Neuronal stem cell (in vitro differentiated cells): ENCODE measurements at regions not wholly inside any gene's neighbourhood (a gene's known extent, or its start where the extent isn't known, plus 50 kb on each side); places are given as distances from the start of the nearest gene placed in this dataset.

Experiments used
- DNase-seq: peaks from one replicate; pipeline ENCODE4 v3.0.0-alpha.2; 2013; ENCODE audit warnings: low spot score
- H2AFZ ChIP-seq: one replicate; pipeline ENCODE4 v1.6.1; 2013; ENCODE audit warnings: mild to moderate bottlenecking, low read length, inconsistent platforms
- H2AK5ac ChIP-seq: 2 replicates; pipeline ENCODE4 v1.6.1; 2013; ENCODE audit warnings: low read depth, mild to moderate bottlenecking, inconsistent platforms, low read length, moderate library complexity, mixed read lengths
- H2BK120ac ChIP-seq: 2 replicates; pipeline ENCODE4 v1.6.1; 2013; ENCODE audit warnings: low read depth, mild to moderate bottlenecking, inconsistent platforms, low read length, moderate library complexity, mixed read lengths
- H2BK12ac ChIP-seq: one replicate; pipeline ENCODE4 v1.6.1; 2013; ENCODE audit warnings: low read length, inconsistent platforms
- H2BK15ac ChIP-seq: 2 replicates; pipeline ENCODE4 v1.6.1; 2013; ENCODE audit warnings: mild to moderate bottlenecking, low read length, inconsistent platforms, mixed read lengths
- H2BK5ac ChIP-seq: one replicate; pipeline ENCODE4 v1.6.1; 2013; ENCODE audit warnings: inconsistent platforms, mild to moderate bottlenecking, low read length, moderate library complexity
- H3K14ac ChIP-seq: one replicate; pipeline ENCODE4 v1.6.1; 2013; ENCODE audit warnings: low read length, inconsistent platforms
- H3K18ac ChIP-seq: 2 replicates; pipeline ENCODE4 v1.6.1; 2013; ENCODE audit warnings: low read length, inconsistent platforms
- H3K23ac ChIP-seq: 2 replicates; pipeline ENCODE4 v1.6.1; 2013; ENCODE audit warnings: low read depth, mild to moderate bottlenecking, mixed read lengths, low read length, inconsistent platforms; ENCODE audit not compliant: poor library complexity
- H3K27ac ChIP-seq: replicated peaks from 3 replicates; pipeline ENCODE4 v1.5.1; 2013; ENCODE audit warnings: low read length, inconsistent platforms
- H3K27me3 ChIP-seq, 3 experiments: 2 replicates each; pipeline ENCODE4 v1.6.1; 2013; ENCODE audit warnings: low read length in 3 of 3, mild to moderate bottlenecking in 2 of 3, inconsistent platforms in 1 of 3, low read depth in 1 of 3, mixed read lengths in 1 of 3, moderate library complexity in 1 of 3; ENCODE audit not compliant: control insufficient read depth in 3 of 3, insufficient read depth in 3 of 3
- H3K36me3 ChIP-seq, 2 donors: replicated peaks in 1 of 2; 2 replicates each; pipeline ENCODE4 v1.6.1; 2013; ENCODE audit warnings: low read length in 2 of 2; ENCODE audit not compliant: control insufficient read depth in 2 of 2, insufficient read depth in 2 of 2
- H3K4ac ChIP-seq: 2 replicates; pipeline ENCODE4 v1.6.1; 2013; ENCODE audit warnings: inconsistent platforms, mild to moderate bottlenecking, low read length, moderate library complexity
- H3K4me1 ChIP-seq, 2 donors: 1 replicate in 1 of 2; 2 replicates in 1 of 2; pipeline ENCODE4 v1.6.1; 2013; ENCODE audit warnings: low read length in 2 of 2, low read depth in 1 of 2; ENCODE audit not compliant: control insufficient read depth in 2 of 2, insufficient read depth in 1 of 2
- H3K4me2 ChIP-seq: one replicate; pipeline ENCODE4 v1.6.1; 2013; ENCODE audit warnings: mild to moderate bottlenecking, low read length, inconsistent platforms; ENCODE audit not compliant: insufficient read depth, poor library complexity, severe bottlenecking
- H3K4me3 ChIP-seq, 2 donors: 2 replicates each; pipeline ENCODE4 v1.5.1; 2013; ENCODE audit warnings: low read length in 2 of 2, mild to moderate bottlenecking in 2 of 2, inconsistent platforms in 1 of 2, moderate library complexity in 1 of 2
- H3K79me1 ChIP-seq: one replicate; pipeline ENCODE4 v1.6.1; 2013; ENCODE audit warnings: low read depth, mild to moderate bottlenecking, inconsistent platforms, low read length, moderate library complexity
- H3K9ac ChIP-seq: one replicate; pipeline ENCODE4 v1.6.1; 2013; ENCODE audit warnings: mild to moderate bottlenecking, low read depth, low read length, inconsistent platforms; ENCODE audit not compliant: poor library complexity
- H3K9me3 ChIP-seq, 2 donors: replicated peaks in 1 of 2; 2 replicates each; pipeline versions ENCODE3 to v1.6.1; 2013; ENCODE audit warnings: low read length in 2 of 2, mild to moderate bottlenecking in 2 of 2, inconsistent platforms in 1 of 2, low read depth in 1 of 2, mixed read lengths in 1 of 2, moderate library complexity in 1 of 2; ENCODE audit not compliant: control insufficient read depth in 2 of 2, insufficient read depth in 1 of 2
- H4K8ac ChIP-seq: one replicate; pipeline ENCODE4 v1.6.1; 2013; ENCODE audit warnings: low read depth, mild to moderate bottlenecking, inconsistent platforms, low read length, moderate library complexity
- H4K91ac ChIP-seq: one replicate; pipeline ENCODE4 v1.6.1; 2013; ENCODE audit warnings: low read length, low read depth, mild to moderate bottlenecking, inconsistent platforms; ENCODE audit not compliant: poor library complexity
- WGBS, 2 donors: extraction: QIAGEN DNeasy Blood & Tissue Kit; methylation state at CpG; one replicate each; pipeline ENCODE4 v1.1.7; 2013; ENCODE audit warnings: missing lambda C conversion rate in 2 of 2, mixed read lengths in 1 of 2; ENCODE audit not compliant: insufficient read length in 2 of 2, insufficient replicate concordance in 1 of 2; ENCODE audit errors: extremely low coverage in 2 of 2; 5-methylcytosine and 5-hydroxymethylcytosine counted together

DNA sequence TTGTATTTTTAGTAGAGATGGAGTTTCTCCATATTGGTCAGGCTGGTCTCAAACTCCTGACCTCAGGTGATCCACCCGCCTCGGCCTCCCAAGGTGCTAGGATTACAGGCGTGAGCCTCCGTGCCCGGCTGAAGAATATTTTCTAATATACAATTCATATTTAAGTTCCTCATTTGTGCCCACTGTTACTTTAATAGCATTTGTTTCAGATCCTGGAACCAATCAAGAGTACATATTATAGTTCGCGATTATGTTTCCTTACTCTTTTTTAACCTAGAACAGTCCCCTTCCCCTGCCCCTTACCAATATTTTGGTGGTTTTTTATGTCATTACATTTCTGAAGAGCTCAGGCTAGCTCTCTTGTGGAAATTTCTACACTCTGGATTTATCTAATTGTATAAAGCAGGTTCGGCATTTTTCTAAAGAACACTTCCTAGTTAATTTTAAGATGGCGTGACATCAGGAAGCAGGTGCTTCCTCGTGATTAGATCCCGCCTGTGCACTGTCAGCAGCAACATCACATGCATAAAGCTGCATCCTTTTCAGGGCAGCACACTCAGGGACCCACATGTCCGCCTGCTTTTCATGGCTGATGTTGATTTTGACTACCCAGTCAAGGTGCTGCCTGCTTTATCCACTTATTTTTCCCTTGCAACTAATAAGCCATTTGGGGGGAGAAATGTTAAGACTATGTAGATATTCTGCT lies 88.7 kb upstream of the EPHB3 start:
- Histone ChIP-seq H3K14ac (no peak overlapping the region), H3K4me1 (no peaks in the 10 kb centered on the region), H3K4me3 (no peak overlapping the region), H4K91ac (no peak overlapping the region), H3K9ac (no peak overlapping the region), H3K27ac (no peak overlapping the region), H2AK5ac (no peak overlapping the region), H3K4me2 (no peak overlapping the region), H3K79me1 (no peaks in the 10 kb centered on the region), H3K18ac (no peak overlapping the region), H2BK12ac (no peak overlapping the region), H3K23ac (no peak overlapping the region), H2BK5ac (no peak overlapping the region), H3K27me3 (peaks cover 0 to 23% (median 0%) of the 10 kb centered on the region in 3 experiments), H4K8ac (no peak overlapping the region), H2BK120ac (no peak overlapping the region), H2BK15ac (no peak overlapping the region), H2AFZ (no peak overlapping the region), H3K4ac (no peak overlapping the region), H3K36me3 (no peaks in the 10 kb centered on the region), H3K9me3 (no peaks in the 10 kb centered on the region)
- WGBS, 2 donors, result no CpG with 5 or more reads among the region's 12 CpGs
- DNase-seq, result no peak

DNA sequence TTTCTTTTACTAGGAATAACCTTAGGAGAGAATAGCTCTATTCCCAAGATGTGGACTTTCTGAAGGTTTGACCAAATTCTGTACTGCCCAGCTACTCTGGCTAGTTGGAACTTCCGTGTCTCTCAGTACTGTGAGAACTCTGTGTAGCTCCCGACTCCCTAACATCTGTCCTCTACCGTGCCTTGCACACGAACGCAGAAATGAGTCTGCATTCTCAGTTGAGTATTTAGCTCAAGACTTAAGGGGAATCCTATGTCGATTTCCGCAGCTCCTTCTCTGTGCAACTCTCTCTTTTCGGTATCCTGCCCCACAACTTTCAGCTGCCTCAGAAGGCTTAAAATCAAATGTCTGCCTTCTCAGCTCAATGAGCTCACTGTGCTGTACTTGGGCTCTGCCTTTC lies 86.7 kb upstream of the EPHB3 start:
- H3K27ac ChIP-seq, result no peak overlapping the region
- H2BK120ac ChIP-seq, result no peak overlapping the region
- H3K9me3 ChIP-seq, result no peaks in the 10 kb centered on the region
- H3K79me1 ChIP-seq, result no peaks in the 10 kb centered on the region
- no peak for DNase-seq
- no peak overlapping the region for H3K4me2 ChIP-seq
- H3K4me1 ChIP-seq, result peaks cover 0 to 3% of the 10 kb centered on the region in 2 donors
- H3K36me3 ChIP-seq, result no peaks in the 10 kb centered on the region
- H3K14ac ChIP-seq, result no peak overlapping the region
- H3K23ac ChIP-seq, result no peak overlapping the region
- H2BK12ac ChIP-seq, result no peak overlapping the region
- no peak overlapping the region for H2BK15ac ChIP-seq
- no peak overlapping the region for H3K4me3 ChIP-seq
- no peak overlapping the region for H3K9ac ChIP-seq
- H4K91ac ChIP-seq, result no peak overlapping the region
- H3K27me3 ChIP-seq, result peaks cover 0 to 23% (median 0%) of the 10 kb centered on the region in 3 experiments
- no peak overlapping the region for H2BK5ac ChIP-seq
- no peak overlapping the region for H4K8ac ChIP-seq
- H2AK5ac ChIP-seq, result no peak overlapping the region
- no CpG with 5 or more reads among the region's 8 CpGs for WGBS, 2 donors
- no peak overlapping the region for H3K4ac ChIP-seq
- H2AFZ ChIP-seq, result no peak overlapping the region
- no peak overlapping the region for H3K18ac ChIP-seq

DNA sequence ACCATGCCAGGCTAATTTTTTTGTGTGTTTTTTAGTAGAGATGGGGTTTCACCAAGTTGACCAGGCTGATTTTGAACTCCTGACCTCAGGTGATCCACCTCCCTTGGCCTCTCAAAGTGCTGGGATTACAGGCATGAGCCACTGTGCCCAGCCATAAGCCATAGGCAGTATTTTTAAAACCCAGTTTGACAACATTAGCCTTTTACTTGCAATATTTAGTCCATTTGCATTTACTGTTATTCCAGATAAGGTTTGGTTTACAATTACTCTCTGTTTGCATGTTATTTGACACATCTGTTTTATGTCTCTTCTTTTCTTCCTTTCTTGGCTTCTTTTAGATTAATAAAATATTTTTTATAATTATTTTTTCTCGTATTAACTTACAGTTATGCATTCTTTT lies 83.6 kb upstream of the EPHB3 start:
- DNase-seq, result no peak

DNA sequence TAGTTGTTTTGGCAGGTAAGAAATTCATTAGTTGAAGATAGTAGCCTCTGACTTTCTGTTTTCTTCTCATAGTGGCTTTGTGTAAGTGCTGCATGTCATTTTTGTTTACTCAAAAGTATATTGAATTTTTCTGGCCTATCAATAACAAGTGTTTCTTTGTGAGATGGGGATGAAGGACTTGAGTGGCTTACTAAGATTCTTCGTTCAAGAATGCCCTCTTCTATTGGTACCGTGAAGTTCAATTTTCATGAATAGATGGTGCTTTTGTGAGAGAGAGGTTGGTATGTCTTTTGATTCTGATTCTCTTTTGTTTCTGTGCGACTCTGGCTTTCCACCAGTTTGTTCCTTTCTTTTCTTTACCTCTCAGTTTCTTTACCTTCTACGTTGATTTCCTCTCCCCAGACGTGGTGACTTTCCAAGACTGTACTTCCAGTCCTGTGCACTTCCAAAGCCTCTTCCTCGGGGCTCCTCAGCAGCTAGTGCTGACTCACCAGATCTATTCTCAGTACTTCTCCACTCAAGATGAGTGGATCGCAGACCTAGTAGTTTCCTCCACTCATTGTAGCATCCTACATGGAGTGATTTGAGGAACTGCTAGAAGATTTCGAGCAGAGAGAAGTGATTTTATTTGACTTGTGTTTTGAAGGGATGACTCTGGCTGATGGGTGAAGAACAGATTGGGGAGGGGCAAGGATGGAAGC lies 82.0 kb upstream of the EPHB3 start:
- Histone ChIP-seq H2BK120ac (no peak overlapping the region), H3K18ac (no peak overlapping the region), H3K27ac (no peak overlapping the region), H3K4me2 (no peak overlapping the region), H3K4ac (no peak overlapping the region), H3K4me1 (peaks cover 0 to 3% of the 10 kb centered on the region in 2 donors), H2BK12ac (no peak overlapping the region), H4K91ac (no peak overlapping the region), H4K8ac (no peak overlapping the region), H2AK5ac (no peak overlapping the region), H2AFZ (no peak overlapping the region), H3K4me3 (no peak overlapping the region), H2BK5ac (no peak overlapping the region), H3K36me3 (no peaks in the 10 kb centered on the region), H3K14ac (no peak overlapping the region), H3K79me1 (no peaks in the 10 kb centered on the region), H3K27me3 (peaks cover 0 to 22% (median 0%) of the 10 kb centered on the region in 3 experiments), H3K9me3 (no peaks in the 10 kb centered on the region), H3K23ac (no peak overlapping the region), H2BK15ac (no peak overlapping the region), H3K9ac (no peak overlapping the region)
- DNase-seq, result no peak
- no CpG with 5 or more reads among the region's 8 CpGs for WGBS, 2 donors

More for the DNA sequence above, 83.6 kb upstream of the EPHB3 start:
- Histone ChIP-seq H4K8ac (no peak overlapping the region), H3K4me1 (peaks cover 0 to 3% of the 10 kb centered on the region in 2 donors), H3K36me3 (no peaks in the 10 kb centered on the region), H2BK12ac (no peak overlapping the region), H2AK5ac (no peak overlapping the region), H3K14ac (no peak overlapping the region), H3K79me1 (no peaks in the 10 kb centered on the region), H2BK15ac (no peak overlapping the region), H3K18ac (no peak overlapping the region), H3K4me2 (no peak overlapping the region), H3K27me3 (peaks cover 0 to 26% (median 0%) of the 10 kb centered on the region in 3 experiments), H3K23ac (no peak overlapping the region), H3K27ac (no peak overlapping the region), H2AFZ (no peak overlapping the region), H2BK5ac (no peak overlapping the region), H4K91ac (no peak overlapping the region), H3K4me3 (no peak overlapping the region), H2BK120ac (no peak overlapping the region), H3K9ac (no peak overlapping the region), H3K9me3 (no peaks in the 10 kb centered on the region), H3K4ac (no peak overlapping the region)
- no CpG with 5 or more reads among the region's 1 CpG for WGBS, 2 donors
